Neural progenitor cell (in vitro differentiated cells): ENCODE measurements at regions not wholly inside any gene's neighbourhood (a gene's known extent, or its start where the extent isn't known, plus 50 kb on each side); places are given as distances from the start of the nearest gene placed in this dataset.

Source experiments
- CTCF ChIP-seq: fragments of 200-600 bp; sonication (generic); IDR thresholded peaks from 2 replicates; pipeline ENCODE4 v1.5.1; 2017; ENCODE audit warnings: antibody characterized with exemption, mild to moderate bottlenecking
- EZH2 ChIP-seq: fragments of 200-600 bp; sonication (generic); IDR thresholded peaks from 2 replicates; pipeline ENCODE4 v1.6.1; 2017; ENCODE audit warnings: antibody characterized with exemption, mild to moderate bottlenecking, moderate library complexity

- TF ChIP-seq CTCF = no peak
- TF ChIP-seq EZH2 = no peak
These were observed 931.5 kb upstream of the NUDT12 start for GRCh38 chr5:104494083-104494482.
